NCI-H2227 (cell line): ENCODE measurements at regions not wholly inside any gene's neighbourhood (a gene's known extent, or its start where the extent isn't known, plus 50 kb on each side); places are given as distances from the start of the nearest gene placed in this dataset.

Source experiments
- DNase-seq: peaks from one replicate; lab custom pipeline; 2025; ENCODE audit not compliant: unreplicated experiment; lab: John Stamatoyannopoulos, UW

DNA sequence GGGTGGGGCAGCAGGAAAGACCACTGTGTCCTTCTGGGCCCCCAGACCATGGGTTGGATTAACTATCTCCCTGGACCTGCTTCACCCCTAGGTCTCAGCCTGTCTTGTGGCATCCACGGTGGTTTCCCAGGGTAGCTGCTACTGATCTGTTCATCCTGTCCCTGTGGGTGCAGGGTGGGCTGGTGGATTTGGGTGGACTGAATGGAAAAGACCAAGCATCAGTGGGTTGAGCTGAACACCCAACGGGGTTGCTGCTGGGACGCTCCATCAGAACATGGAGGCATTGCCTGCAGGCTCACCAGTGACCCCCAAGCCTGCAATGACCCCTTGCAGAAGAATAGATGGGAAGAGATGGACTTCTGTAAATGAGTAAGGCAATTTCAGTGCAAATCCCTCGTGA is 812.1 kb downstream of the TBC1D22A start:
- DNase-seq: no peak

DNA sequence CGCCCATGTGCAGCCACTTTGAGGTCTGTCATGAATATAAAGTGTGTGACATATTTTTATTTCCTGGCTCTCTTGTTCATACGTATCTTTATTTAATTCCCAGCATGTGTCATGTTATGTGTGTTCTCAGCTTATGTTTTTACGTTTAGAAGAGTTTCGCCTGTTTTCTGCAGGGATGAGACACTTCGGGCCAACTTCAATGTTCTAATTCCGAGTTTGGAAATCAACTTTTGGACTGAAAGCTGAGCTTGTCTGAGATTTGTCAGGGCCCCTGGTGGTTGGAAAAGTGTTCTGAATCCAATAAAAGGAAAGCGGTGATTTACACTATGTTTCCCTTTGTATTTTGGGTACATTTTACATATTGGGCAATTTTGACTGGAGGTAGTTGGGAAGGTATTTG is 810.7 kb downstream of the TBC1D22A start:
- DNase-seq: no peak

GRCh38 chr22:47572443-47572842 is 810.0 kb downstream of the TBC1D22A start:
- no peak for DNase-seq

- no peak for DNase-seq
These were observed 809.2 kb downstream of the TBC1D22A start for GRCh38 chr22:47571616-47572015.

- no peak for DNase-seq
These were observed 808.4 kb downstream of the TBC1D22A start for GRCh38 chr22:47570851-47571250.

DNA sequence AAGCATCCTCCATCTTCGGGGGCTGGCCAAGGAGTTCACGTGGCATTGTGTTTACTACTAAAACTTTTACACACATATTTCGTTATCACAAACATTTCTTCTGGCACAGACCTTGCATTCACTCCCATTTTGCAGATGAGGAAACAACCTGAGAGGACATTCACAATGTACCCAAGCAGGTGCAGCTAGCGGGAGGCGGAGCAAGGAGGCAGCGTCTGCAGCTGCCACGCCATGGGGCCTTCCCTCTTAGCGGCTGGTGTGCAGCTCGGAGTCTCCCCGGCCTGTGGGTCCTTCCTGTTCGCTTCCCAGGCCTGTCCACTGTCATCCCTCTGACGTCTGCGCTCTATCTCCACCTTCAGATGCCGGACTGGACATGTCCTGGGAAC is 807.8 kb downstream of the TBC1D22A start:
- DNase-seq: no peak

DNA sequence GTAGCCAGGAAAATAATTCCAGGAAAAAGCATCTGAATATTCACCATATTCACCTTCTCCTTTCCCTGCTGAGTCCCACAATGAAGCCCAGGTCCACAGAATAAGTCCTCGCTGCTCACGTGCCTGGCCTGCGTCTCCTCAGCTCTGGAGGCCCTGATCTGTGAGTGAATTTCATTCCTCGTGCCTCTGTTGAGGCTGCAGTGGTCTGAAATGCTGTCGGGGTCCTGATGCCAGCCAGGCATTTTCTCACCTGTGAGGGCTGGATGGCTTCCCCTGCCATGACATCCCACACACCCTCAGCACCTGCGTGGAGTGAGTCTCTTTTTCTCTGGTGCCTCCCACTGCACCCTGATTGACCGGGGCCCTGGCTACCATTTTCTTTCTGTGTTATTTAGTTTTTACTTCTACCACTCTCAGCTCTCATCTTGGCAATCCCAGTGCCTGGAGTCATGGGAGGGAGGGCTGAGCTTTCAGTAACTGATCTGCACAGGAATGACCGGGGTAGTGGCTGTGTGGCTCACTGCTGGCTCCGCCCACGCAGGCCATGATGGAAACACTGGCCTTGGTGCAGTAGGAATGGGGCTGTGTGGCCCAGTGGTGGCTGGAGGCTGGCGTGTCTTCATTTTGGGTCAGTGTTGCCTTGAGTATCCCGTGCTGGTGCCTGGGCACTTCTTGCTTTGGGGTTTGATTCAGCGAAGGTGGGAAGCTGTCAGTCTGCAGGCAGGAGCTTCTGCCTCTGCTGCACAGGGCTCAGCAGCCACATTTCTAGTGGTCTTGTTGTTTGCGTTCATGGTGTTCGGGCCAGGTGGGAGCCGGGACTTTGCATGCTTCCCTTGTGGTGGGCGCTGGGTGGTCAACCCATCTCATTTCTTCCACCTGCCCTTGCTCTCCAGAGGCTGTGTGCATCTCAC is 807.2 kb downstream of the TBC1D22A start:
- DNase-seq: no peak

DNA sequence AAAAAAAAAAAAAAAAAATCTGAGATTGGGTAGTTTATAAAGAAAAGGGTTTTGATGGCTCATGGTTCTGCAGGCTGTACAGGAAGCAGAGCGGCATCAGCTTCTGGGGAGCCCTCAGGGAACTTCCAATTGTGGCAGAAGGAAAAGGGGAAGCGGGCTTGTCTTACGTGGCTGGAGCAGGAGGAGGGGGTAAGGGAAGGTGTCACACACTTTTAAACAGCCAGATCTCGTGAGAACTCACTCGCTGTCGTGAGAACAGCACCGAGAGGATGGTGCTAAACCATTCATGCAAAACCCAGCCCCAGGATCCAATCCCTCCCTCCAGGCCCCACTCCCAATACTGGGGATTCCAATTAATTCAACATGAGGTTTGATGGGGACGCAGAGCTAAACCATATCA is 806.2 kb downstream of the TBC1D22A start:
- DNase-seq: no peak

- DNase-seq: no peak
These were observed 805.0 kb downstream of the TBC1D22A start for GRCh38 chr22:47567126-47568090.

DNA sequence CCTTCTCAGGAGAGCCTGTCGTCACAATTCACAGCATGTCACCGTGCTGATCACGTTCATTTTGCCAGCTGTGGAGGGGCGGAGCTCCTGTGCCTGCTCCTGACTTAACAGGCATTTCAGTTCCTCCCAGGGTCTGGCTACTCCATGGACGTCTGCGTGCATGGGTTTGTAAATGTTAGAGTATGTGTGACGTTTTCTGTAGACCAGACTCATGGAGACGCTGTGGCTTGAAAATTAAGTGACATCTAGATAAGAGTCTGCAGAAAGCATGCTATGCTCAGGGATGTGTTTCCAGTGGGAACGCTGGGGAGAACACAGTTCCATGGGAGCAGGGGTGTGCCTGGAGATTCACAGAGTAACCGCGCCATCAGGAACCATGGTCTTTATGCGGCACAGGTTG is 804.0 kb downstream of the TBC1D22A start:
- no peak for DNase-seq

DNA sequence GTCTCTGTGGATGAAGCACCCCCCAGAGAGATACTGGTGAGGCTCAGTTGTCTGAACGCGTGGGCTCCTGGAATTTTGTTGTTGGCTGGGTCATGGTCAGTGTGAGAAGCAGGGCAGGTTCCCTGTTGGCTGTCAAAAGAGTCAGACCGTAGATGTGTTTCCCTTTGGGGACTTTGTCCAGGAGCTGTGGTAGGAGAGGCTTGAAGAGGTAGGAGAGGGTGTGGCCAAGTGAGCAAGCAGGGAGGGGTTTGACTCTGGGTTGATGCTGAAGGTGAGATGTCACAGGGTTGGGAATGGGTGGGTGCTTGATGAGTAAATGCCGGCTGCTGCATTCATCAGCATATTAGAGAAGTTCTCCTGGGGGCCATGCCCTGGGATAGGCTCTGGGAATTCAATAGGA is 803.2 kb downstream of the TBC1D22A start:
- no peak for DNase-seq

DNA sequence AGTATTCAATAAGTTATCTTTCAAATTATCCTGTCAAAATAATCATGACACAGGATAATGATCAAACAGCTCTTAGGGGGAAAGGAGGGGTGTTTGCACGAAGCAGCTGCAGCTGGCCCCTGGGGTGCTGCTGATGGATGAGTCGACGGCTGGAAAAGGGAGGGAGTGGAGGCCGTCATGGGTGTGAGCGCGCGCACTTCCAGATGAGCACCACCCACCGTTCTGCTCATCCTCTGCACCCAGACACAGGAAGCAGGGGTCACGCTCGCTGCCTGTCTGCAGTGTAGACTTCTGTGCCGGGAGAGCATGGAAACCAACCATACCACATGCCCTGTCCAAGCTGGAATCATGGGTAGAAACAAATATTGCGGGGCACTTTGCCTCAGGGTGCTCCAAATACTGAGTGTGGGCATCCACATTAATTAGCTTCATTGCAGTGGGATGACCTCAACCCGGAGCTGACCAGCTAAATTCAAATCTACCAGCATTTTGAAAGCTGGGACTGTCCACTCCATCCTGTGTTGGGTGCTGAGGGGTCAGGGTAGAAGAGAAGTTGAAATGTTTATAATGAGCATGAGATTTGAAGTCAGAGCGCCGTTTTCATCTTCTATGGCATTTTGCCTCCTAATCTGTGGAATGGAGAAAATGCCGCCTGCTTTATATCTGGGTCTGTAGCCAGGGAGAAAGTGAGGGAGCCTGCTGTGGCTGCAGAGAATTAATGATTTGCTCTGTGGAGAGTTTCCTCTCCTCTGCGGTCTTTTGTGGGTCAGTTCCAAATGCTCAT is 802.4 kb downstream of the TBC1D22A start:
- DNase-seq: no peak

GRCh38 chr22:47564158-47564450 is 801.7 kb downstream of the TBC1D22A start:
- DNase-seq: no peak

DNA sequence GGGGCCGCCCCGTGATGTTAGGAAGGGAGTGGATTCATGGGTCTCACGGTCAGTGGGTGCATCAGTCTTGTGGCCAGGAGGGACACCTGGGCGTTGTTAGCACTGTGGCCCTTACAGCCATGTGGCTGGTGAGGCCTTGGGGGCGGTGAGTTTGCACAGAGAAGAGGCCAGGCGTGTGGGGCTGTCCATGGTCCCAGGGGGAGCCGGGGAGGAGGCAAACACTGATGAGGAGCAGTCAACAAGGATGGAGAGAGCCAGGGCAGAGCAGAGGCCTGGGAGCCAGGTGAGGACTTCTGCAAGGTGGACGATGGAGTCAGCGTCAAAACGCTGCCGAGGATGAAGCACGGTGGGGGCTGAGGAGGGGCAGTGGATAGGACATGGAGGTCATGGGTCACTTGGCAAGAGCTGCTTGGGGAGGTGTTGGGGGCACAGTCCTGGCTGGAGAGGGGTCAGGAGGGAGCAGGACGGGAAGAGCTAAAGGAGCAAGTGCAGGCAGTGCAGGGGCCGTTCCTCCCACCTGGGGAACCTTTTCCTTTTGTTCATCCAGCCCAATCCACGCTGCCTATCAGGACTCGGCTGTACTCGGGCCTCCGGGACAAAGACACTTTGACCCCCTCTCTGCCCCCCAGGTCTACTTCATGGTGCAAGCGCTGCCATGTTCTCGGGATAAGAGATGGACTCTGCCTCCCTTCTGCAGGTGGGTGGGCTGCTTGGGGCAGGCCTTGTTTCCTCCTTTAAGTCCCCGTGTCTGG is 801.1 kb downstream of the TBC1D22A start:
- no peak for DNase-seq

- DNase-seq: no peak
These were observed 799.3 kb downstream of the TBC1D22A start for GRCh38 chr22:47561766-47562165.

DNA sequence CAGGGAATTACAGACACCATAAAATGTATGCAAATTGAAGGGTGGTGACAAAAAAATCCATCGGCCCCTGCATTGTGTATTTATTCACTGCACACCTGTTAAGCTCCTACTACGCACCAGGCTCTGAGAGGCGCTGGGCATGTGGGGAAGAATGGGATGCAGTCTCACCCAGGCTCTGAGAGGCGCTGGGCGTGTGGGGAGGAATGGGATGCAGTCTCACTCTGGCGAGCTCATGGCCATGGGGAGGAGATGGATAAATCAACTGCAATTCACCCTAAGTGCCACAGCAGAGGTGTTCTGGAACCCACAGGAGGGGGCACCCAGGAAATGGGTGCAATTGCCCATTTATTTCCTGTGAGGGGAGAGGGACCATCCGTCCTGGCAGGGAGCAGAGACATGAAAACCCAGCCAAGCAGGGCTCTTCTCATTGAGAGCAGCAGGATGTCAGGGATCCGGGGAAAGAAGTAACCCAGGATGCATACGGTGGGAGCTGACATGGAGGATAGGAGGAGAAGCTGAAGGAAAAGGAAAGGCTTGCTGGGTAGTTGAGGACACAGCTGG is 798.7 kb downstream of the TBC1D22A start:
- DNase-seq: no peak

GRCh38 chr22:47558828-47559700 is 796.6 kb downstream of the TBC1D22A start:
- no peak for DNase-seq

GRCh38 chr22:47556473-47556872 is 794.0 kb downstream of the TBC1D22A start:
- no peak for DNase-seq

DNA sequence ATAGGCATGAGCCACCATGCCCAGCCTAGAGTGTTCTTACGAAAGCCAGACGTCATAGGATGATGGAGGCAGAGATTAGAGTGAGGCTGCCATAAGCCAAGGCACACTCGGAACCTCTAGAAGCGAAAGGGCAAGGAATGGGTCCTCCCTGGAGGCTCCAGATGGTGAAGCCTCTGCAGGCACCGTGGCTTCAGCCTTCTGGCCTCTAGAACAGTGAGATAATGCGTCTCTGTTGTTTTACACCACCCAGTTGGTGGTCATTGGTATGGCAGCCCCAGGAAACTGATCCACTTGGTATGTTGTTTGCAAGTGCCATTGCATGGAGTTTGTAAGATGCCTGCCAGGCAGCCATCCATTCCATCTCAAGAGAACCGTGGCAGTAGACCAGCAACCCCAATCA is 791.0 kb downstream of the TBC1D22A start:
- no peak for DNase-seq
